ENCODE measurements at regions not wholly inside any gene's neighbourhood (a gene's known extent, or its start where the extent isn't known, plus 50 kb on each side); places are given as distances from the start of the nearest gene placed in this dataset.
A peak's percentile ranks its signal among the peaks of the same experiment; 100 is the strongest.

- TF ChIP-seq BRCA1 (IDR thresholded peaks at IDR 0.05; ENCODE audit: low read depth, low read length) (no peak), CEBPB (IDR thresholded peaks at IDR 0.05; ENCODE audit: low read depth, low read length) (no peak), SIX5 (IDR thresholded peaks at IDR 0.05; ENCODE audit: low read depth, low read length) (no peak), CHD1 (IDR thresholded peaks at IDR 0.05; ENCODE audit: low read depth, low read length) (no peak), SP4 (IDR thresholded peaks at IDR 0.05; ENCODE audit: low read length) (no peak), KDM1A (IDR thresholded peaks at IDR 0.05; ENCODE audit: borderline replicate concordance, low read length) (no peak), ZNF274 (IDR thresholded peaks at IDR 0.05; ENCODE audit: borderline replicate concordance, extremely low read depth, low read length) (no peak), MAFK (IDR thresholded peaks at IDR 0.05; ENCODE audit: low read depth, low read length) (peak; percentile 78; the same call in 1 of the 2 replicates), JUND (IDR thresholded peaks at IDR 0.05; ENCODE audit: low read length) (no peak), NRF1 (IDR thresholded peaks at IDR 0.05; ENCODE audit: low read depth, low read length) (no peak), SAP30 (IDR thresholded peaks at IDR 0.05; ENCODE audit: insufficient read depth, insufficient replicate concordance, low read length) (no peak)
- TF ChIP-seq, protein P1, sequence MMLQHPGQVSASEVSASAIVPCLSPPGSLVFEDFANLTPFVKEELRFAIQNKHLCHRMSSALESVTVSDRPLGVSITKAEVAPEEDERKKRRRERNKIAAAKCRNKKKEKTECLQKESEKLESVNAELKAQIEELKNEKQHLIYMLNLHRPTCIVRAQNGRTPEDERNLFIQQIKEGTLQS (IDR thresholded peaks at IDR 0.05; ENCODE audit: insufficient read depth, low read depth, low read length), result no peak
- TF ChIP-seq, protein P2, sequence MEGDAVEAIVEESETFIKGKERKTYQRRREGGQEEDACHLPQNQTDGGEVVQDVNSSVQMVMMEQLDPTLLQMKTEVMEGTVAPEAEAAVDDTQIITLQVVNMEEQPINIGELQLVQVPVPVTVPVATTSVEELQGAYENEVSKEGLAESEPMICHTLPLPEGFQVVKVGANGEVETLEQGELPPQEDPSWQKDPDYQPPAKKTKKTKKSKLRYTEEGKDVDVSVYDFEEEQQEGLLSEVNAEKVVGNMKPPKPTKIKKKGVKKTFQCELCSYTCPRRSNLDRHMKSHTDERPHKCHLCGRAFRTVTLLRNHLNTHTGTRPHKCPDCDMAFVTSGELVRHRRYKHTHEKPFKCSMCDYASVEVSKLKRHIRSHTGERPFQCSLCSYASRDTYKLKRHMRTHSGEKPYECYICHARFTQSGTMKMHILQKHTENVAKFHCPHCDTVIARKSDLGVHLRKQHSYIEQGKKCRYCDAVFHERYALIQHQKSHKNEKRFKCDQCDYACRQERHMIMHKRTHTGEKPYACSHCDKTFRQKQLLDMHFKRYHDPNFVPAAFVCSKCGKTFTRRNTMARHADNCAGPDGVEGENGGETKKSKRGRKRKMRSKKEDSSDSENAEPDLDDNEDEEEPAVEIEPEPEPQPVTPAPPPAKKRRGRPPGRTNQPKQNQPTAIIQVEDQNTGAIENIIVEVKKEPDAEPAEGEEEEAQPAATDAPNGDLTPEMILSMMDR (IDR thresholded peaks at IDR 0.05; ENCODE audit: control extremely low read depth in 1 of 3, insufficient read depth in 1 of 3, low read depth in 1 of 3, low read length in 3 of 3), result peak in 1 of 3 experiments; percentile 23; a peak in 1 of 4 replicates
Measured at GRCh38 chr5:29811914-29812679, 1381.4 kb upstream of the CDH6 start (continued).

Measured in H1 (cell line).